CD4-positive, alpha-beta T cell treated with Interleukin-2 at 100 ng/mL for 4 hours (primary cell): ENCODE measurements at regions not wholly inside any gene's neighbourhood (a gene's known extent, or its start where the extent isn't known, plus 50 kb on each side); places are given as distances from the start of the nearest gene placed in this dataset.

Experiments
- DNase-seq: peaks from one replicate; pipeline ENCODE4 v3.0.0-alpha.2; 2020; ENCODE audit warnings: low spot score

DNA sequence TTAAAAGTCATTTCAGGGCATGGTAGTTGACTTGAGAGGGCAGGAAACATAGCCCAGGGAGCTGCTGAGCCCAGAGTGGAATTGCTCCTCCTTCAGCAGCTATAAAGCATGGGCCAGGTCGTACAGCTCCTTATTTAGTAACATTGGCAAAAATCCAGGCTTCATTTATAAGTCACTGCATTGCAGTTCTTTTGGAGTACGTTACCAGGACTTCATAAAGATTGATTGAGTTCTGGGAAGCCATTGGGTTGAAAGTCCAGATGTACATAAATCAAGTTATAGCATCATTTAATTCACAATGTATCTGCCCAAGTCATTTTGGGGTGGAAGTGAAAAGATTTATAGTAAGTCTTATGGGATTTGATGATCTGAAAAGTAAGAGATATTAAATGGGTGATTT lies 53.0 kb upstream of the ANKEF1 start:
- DNase-seq: no peak

GRCh38 chr20:9978397-9979004 lies 56.3 kb upstream of the ANKEF1 start:
- DNase-seq: peak; percentile 73

GRCh38 chr20:9977629-9978028 lies 57.2 kb upstream of the ANKEF1 start:
- DNase-seq: no peak

DNA sequence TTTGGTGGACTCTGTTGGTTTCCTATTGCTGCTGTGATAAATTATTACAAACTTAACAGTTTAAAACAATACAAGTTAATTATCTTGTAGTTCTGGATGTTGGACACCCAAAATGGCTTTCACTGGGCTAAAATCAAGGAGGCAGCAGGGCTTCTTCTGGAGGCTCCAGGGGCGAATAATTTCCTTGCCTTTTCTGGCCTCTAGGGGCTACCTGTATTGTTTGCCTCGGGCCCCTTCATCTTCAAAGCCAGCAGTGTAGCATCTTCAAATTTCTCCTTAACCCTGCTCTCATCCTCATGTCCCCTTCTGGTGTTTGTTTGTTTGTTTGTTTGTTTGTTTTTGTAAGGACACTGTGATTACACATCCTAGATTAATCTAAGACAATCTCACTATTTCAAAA lies 60.5 kb upstream of the ANKEF1 start:
- DNase-seq: no peak

GRCh38 chr20:9971746-9972145 lies 63.0 kb upstream of the ANKEF1 start:
- no peak for DNase-seq

- no peak for DNase-seq
Observed at GRCh38 chr20:9969626-9970025, 65.2 kb upstream of the ANKEF1 start.

DNA sequence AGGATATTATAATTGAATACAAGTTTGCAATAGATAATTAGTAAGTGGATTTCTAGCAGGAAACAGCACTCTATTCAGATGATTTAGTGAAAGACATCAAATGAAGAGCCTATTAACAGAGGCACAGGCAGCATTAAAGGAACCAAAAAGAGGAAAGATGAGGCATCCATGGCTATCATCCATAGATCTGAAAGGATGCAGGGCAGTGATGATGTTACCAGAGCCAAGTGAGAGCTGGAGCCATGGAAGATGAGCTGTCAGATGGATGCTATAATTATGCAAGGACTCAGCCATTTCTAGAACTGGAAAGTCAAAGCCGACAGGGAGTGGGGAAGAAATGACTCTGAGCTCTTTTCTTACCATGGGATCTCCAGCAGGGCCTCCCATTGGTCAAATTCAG lies 66.8 kb upstream of the ANKEF1 start:
- DNase-seq: no peak

DNA sequence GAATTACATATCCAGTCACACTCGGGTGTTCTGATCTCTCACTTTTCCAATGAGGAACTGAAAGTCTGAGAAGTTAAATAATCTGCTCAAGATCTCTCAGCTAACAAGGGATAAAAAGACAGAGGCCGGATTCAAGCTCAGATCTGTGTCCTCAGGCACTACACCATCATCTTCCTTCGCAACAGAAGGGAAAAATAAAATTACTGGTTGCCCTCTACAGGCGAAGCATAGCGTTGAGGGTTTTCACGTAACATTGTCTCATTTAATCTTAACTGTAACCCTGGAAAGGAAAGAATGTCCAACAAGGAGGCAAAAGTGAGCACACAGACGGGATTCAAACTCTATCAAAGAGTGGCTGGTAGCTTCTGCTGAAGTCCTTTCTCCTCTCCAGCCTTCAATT lies 67.8 kb upstream of the ANKEF1 start:
- no peak for DNase-seq

DNA sequence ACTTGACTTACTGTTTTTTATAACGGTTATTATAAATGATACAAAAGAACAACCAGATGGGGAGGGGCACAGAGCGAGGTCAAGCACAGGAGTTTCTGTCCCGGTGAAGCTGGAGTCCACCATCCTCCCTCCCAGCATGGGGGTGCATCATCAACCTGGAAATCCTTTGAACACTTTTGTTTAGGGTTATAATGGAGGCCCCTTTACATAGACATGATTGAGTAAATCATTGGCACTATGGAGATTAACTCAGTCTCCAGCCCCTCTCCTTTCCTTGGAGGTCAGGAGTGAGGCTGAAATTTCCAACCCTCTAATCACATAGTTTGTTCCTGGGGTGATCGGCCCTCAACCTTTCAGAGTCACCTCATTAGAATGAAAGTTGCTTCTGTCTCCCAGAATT lies 71.8 kb upstream of the ANKEF1 start:
- no peak for DNase-seq

GRCh38 chr20:9958693-9959092 lies 76.1 kb upstream of the ANKEF1 start:
- DNase-seq: no peak

DNA sequence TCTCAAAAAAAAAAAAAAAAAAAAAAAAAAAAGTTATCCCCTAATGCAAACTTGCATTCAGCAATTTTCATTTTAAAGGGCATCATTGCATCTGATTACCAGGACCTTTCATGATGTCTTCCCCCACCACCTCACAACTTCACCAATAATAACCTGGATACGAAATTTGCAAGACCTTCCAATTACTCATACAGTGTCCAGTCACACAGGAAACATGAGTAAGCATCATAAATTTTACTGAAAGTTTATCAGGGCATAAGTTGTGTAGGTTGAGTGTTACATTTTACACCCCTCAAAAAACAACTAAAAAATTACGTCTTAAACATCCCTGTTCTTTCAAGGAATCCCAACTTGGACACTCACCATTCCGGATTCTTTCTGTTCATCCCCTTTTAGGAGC lies 79.1 kb upstream of the ANKEF1 start:
- DNase-seq: no peak

- no peak for DNase-seq
Observed at GRCh38 chr20:9949563-9949962, 85.2 kb upstream of the ANKEF1 start.

DNA sequence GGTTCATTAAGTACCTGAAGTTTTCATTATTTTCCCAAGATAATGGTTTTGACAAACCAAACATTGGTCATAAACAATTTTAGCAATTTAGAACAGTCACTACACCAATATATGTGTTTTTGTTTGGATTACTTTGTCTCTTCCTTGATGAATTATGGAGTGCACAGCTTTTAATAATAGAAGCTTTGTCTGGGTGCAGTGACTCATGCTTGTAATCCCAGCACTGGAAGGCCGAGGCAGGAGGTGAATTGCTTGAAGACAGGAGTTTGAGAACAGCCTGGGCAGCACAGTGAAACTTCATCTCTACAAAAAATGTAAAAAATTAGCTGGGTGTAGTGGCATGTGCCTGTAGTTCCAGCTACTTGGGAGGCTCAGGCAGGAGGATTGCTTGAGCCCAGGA lies 89.4 kb upstream of the ANKEF1 start:
- no peak for DNase-seq

- no peak for DNase-seq
Observed at GRCh38 chr20:9942736-9943135, 92.1 kb upstream of the ANKEF1 start.

DNA sequence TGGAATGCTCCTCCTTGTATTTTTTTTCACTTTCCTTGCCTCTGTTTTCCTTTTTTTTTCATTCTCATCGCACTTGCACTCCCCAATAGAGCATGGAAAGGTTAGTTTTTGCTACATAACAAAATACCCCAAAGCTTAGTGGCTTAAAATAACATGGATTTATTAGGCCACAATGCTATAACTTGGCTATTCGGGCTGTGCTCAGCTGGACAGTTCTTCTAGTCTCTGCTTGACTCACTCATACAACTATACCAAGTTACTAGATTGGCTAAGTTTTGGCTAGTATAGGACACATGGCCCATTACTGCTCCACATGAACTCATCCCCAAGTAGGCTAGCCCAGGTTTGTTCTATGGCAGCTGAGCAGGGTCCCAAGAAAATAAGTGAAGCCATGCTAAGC lies 94.5 kb upstream of the ANKEF1 start:
- DNase-seq: no peak

DNA sequence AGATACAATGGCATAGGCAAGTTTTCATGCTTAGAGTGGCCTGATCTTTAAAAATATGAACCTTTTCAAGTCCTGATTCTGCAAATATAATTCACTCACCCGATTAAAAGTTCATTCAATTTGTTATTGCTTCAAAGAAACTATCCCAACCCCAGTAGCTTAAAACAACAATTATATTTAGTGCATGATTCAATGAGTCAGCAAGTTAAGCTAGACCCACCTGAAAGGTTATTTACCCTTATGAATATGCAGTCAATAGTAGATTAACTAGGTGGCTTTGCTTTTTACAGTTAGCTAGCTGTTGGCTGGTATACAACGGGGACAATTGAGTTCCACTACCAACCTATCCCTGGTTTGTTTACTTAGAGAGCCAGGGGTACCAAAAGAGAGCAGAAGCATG lies 95.6 kb upstream of the ANKEF1 start:
- no peak for DNase-seq

GRCh38 chr20:9935285-9935684 lies 96.4 kb upstream of the PAK5 start:
- DNase-seq: no peak

DNA sequence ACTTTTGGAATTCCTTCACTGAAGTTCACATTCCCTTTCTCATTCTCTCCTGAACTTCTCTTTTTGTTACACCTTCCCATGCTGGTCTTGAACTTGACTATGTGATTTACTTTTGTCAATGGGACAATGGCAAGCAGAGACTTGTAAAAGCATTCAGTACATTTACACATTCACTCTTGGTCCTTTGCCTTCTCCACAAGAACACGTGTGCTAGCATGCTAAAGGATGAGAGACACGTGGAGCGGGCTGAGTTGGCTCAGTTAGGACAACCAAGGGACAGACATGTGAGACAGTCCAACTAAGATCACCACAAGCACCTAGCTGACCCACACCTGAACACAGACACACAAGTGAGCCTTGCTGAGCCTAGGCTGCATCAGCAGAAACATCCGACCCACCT lies 91.3 kb upstream of the PAK5 start:
- DNase-seq: no peak

GRCh38 chr20:9928955-9929354 lies 90.1 kb upstream of the PAK5 start:
- no peak for DNase-seq

- no peak for DNase-seq
Observed at GRCh38 chr20:9928281-9928737, 89.4 kb upstream of the PAK5 start.

GRCh38 chr20:9927224-9927623 lies 88.3 kb upstream of the PAK5 start:
- no peak for DNase-seq

DNA sequence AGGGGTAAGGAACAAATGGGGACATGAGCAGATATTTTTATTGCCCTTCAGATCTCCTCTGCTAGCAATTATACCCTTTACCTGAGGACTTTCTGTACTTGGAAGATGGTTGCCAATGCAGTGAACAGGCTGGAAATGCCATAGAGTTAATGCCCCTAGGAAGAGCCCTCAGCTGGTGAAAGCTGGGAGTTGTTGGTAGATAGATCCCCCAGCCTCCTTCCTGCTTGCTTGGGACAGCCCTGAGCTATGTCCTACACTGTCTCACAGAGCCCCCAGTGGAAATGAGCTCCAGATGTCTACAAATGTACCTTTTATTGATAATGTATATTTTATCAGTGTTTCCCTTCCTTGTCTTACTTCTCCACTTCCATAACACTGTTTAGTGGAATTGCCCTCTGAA lies 87.6 kb upstream of the PAK5 start:
- no peak for DNase-seq

- DNase-seq: no peak
Observed at GRCh38 chr20:9926007-9926406, 87.1 kb upstream of the PAK5 start.

GRCh38 chr20:9923648-9924047 lies 84.8 kb upstream of the PAK5 start:
- DNase-seq: no peak

GRCh38 chr20:9920866-9921265 lies 82.0 kb upstream of the PAK5 start:
- DNase-seq: no peak
